OCI-LY7 (cell line): ENCODE measurements at regions not wholly inside any gene's neighbourhood (a gene's known extent, or its start where the extent isn't known, plus 50 kb on each side); places are given as distances from the start of the nearest gene placed in this dataset.

Experiments
- BruUV-seq: library from RNA; stranded (reverse); fragments of 400-500 nt; replicated peaks from 2 replicates; lab custom pipeline; 2021; lab: Mats Ljungman, UMichigan
- CTCF ChIA-PET: fragments of 300-600 bp; sonication (Branson Sonifier 250); formaldehyde crosslinking; loops from one replicate; lab custom pipeline; 2022; ENCODE audit warnings: antibody characterized with exemption; ENCODE audit not compliant: unreplicated experiment; lab: Charles Lee
- POLR2A ChIA-PET: fragments of 300-600 bp; sonication (Branson Sonifier 250); formaldehyde crosslinking; loops from one replicate; lab custom pipeline; 2022; ENCODE audit warnings: antibody characterized with exemption; lab: Charles Lee
- DNase-seq: peaks from one replicate; pipeline ENCODE4 v3.0.0-alpha.2; 2015; ENCODE audit warnings: low spot score
- H2AFZ ChIP-seq: fragments of 200-600 bp; sonication (generic), shearing (Covaris generic); 2 replicates; pipeline ENCODE4 v1.6.1; 2014; ENCODE audit warnings: mild to moderate bottlenecking, antibody characterized with exemption, low read length, moderate library complexity
- H3K27ac ChIP-seq: fragments of 200-600 bp; sonication (generic); 2 replicates; pipeline ENCODE4 v1.5.1; 2014; ENCODE audit warnings: mixed run types, low read depth, mild to moderate bottlenecking, moderate library complexity, low read length, inconsistent platforms; ENCODE audit not compliant: poor library complexity, severe bottlenecking
- H3K36me3 ChIP-seq: fragments of 200-600 bp; sonication (generic); 2 replicates; pipeline ENCODE4 v1.6.1; 2014; ENCODE audit warnings: mild to moderate bottlenecking, antibody characterized with exemption, low read length, moderate library complexity, mixed read lengths; ENCODE audit not compliant: insufficient read depth
- H3K4me1 ChIP-seq: fragments of 200-600 bp; sonication (generic); 2 replicates; pipeline ENCODE4 v1.5.1; 2014; ENCODE audit warnings: mild to moderate bottlenecking, low read length; ENCODE audit not compliant: insufficient read depth, poor library complexity, severe bottlenecking
- H3K4me2 ChIP-seq: fragments of 200-600 bp; sonication (generic); 2 replicates; pipeline ENCODE4 v1.6.1; 2014; ENCODE audit warnings: mild to moderate bottlenecking, low read length
- H3K4me3 ChIP-seq: fragments of 200-600 bp; sonication (generic); 2 replicates; pipeline ENCODE4 v1.5.1; 2014; ENCODE audit warnings: mild to moderate bottlenecking, low read depth, low read length; ENCODE audit not compliant: poor library complexity, severe bottlenecking
- H3K79me2 ChIP-seq: fragments of 200-600 bp; sonication (generic); 2 replicates; pipeline ENCODE4 v1.6.1; 2016; ENCODE audit warnings: low read depth, mild to moderate bottlenecking, low read length, moderate library complexity, mixed read lengths; ENCODE audit not compliant: insufficient read depth
- H3K9me2 ChIP-seq: fragments of 200-600 bp; sonication (generic); 2 replicates; pipeline ENCODE4 v1.6.1; 2016; ENCODE audit warnings: mild to moderate bottlenecking, low read length, mixed read lengths; ENCODE audit not compliant: insufficient read depth
- H3K9me3 ChIP-seq: fragments of 200-600 bp; sonication (generic); 2 replicates; pipeline ENCODE4 v1.6.1; 2014; ENCODE audit warnings: mild to moderate bottlenecking, mixed run types, low read length, mixed read lengths
- H4K20me1 ChIP-seq: fragments of 200-600 bp; sonication (generic); 2 replicates; pipeline ENCODE4 v1.6.1; 2014; ENCODE audit warnings: mild to moderate bottlenecking, antibody characterized with exemption, low read length, moderate library complexity, mixed read lengths; ENCODE audit not compliant: insufficient read depth
- EZH2phosphoT487 ChIP-seq: fragments of 200-600 bp; sonication (generic); IDR thresholded peaks from 2 replicates; pipeline ENCODE4 v1.6.1; 2018; ENCODE audit warnings: low read depth, borderline replicate concordance, mild to moderate bottlenecking, mixed run types, antibody characterized with exemption, low read length, moderate library complexity, mixed read lengths
- intact Hi-C: fragments of 100-400 bp; cut with micrococcal nuclease; formaldehyde crosslinking; loops from one replicate; pipeline ENCODE4 v1.10.0; 2022; ENCODE audit not compliant: unreplicated experiment
- TF ChIP-seq, protein P1 (sequence below): fragments of 200-600 bp; sonication (generic); conservative IDR thresholded peaks from 2 replicates; pipeline ENCODE4 v1.5.1; 2014; ENCODE audit warnings: mild to moderate bottlenecking, antibody characterized with exemption, low read length, moderate library complexity, mixed read lengths

DNA sequence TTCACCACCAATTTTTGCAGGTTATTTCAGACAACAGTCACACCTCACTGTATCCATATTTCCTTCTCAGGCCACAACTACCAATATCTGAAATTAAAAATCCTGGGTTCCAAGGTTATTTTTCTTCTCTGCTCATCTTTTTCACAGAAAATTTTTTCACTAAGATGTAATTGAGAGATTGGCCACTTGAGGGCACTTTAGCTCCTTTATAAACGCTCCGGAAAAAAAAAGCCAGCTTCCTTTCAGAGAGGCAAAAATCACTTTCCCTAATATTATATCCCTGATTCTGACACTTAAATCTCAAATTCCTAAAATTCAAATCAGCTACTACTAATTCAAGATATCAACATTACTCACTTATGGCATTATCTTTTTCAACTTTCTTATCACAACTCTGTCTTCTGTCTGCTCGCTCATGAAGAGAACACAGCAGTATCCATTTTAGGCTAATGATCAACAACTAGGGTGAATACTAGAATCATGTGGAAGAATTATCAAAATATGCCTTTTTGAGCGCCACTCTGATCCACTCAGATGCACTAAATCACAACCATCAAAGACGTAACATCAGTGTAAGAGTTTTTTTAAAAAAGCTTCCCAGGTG is 101.4 kb upstream of the RGS1 start:
- Histone ChIP-seq H3K9me3 (no peaks in the 10 kb centered on the region), H3K4me2 (no peak overlapping the region), H3K4me1 (no peaks in the 10 kb centered on the region), H3K27ac (no peak overlapping the region), H3K79me2 (no peaks in the 10 kb centered on the region), H3K36me3 (no peaks in the 10 kb centered on the region), H2AFZ (peak overlapping the region; percentile 31; the same call in 1 of the 2 replicates), H3K4me3 (no peak overlapping the region), H4K20me1 (no peaks in the 10 kb centered on the region), H3K9me2 (no peaks in the 10 kb centered on the region)
- CTCF ChIA-PET: interaction anchor here (0.6 kb wide), 1 partner anchor 334 kb away, joined by 3 read pairs; no protein-coding TSS in a partner anchor
- TF ChIP-seq EZH2phosphoT487: no peak
- TF ChIP-seq, protein P1, sequence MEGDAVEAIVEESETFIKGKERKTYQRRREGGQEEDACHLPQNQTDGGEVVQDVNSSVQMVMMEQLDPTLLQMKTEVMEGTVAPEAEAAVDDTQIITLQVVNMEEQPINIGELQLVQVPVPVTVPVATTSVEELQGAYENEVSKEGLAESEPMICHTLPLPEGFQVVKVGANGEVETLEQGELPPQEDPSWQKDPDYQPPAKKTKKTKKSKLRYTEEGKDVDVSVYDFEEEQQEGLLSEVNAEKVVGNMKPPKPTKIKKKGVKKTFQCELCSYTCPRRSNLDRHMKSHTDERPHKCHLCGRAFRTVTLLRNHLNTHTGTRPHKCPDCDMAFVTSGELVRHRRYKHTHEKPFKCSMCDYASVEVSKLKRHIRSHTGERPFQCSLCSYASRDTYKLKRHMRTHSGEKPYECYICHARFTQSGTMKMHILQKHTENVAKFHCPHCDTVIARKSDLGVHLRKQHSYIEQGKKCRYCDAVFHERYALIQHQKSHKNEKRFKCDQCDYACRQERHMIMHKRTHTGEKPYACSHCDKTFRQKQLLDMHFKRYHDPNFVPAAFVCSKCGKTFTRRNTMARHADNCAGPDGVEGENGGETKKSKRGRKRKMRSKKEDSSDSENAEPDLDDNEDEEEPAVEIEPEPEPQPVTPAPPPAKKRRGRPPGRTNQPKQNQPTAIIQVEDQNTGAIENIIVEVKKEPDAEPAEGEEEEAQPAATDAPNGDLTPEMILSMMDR: peak; percentile 93
- DNase-seq: peak; percentile 64
- no TSS peak for BruUV-seq
- intact Hi-C loops: loop anchor here (1.0 to 5.0 kb wide), 4 partner anchors 106 to 543 kb away; partner anchors contain the start of gene RGS2
- POLR2A ChIA-PET: interaction anchor here (0.5 to 2.1 kb wide), 14 partner anchors 15 to 546 kb away, joined by 3 to 7 read pairs (median 3); no protein-coding TSS in a partner anchor

DNA sequence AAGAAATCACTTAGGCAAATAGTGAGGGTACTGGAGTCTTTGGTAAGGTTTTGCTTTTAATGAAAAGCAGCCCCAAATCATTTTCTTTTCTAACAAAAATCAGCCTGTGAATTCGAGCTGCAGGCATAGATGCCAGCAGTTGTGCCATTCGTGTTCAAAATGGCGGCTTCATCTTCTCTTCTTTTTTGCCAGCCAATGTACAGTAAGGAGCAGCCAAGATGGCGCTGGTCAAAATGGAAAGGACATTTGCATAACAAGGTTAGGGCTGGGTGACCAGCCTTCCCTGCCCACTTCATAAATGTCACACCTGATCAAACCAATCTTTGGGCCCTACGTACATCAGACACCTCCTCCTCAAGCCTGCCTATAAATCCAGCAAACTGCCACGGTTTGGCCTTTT is 100.2 kb upstream of the RGS1 start:
- no peaks in the 10 kb centered on the region for H3K79me2 ChIP-seq
- no peaks in the 10 kb centered on the region for H4K20me1 ChIP-seq
- H3K4me1 ChIP-seq: no peaks in the 10 kb centered on the region
- ChIA-PET CTCF (interaction anchor here (0.6 to 1.1 kb wide), 2 partner anchors 67 to 331 kb away, joined by 3 read pairs; no protein-coding TSS in a partner anchor), POLR2A (interaction anchor here (1.0 to 2.8 kb wide), 5 partner anchors 64 to 499 kb away, joined by 3 to 9 read pairs (median 5); no protein-coding TSS in a partner anchor)
- no peak overlapping the region for H3K27ac ChIP-seq
- no peak overlapping the region for H3K4me3 ChIP-seq
- no peaks in the 10 kb centered on the region for H3K36me3 ChIP-seq
- intact Hi-C loops: loop anchor here (2.0 to 5.0 kb wide), 3 partner anchors 42 to 647 kb away; partner anchors contain the start of genes CDC73 and RGS2
- H3K9me3 ChIP-seq: no peaks in the 10 kb centered on the region
- H2AFZ ChIP-seq: no peak overlapping the region
- no peak for TF ChIP-seq EZH2phosphoT487
- TF ChIP-seq, protein P1: no peak
- no peak overlapping the region for H3K4me2 ChIP-seq
- no peaks in the 10 kb centered on the region for H3K9me2 ChIP-seq
- DNase-seq: no peak
- no TSS peak for BruUV-seq
